MCF 10A (cell line): ENCODE measurements at regions not wholly inside any gene's neighbourhood (a gene's known extent, or its start where the extent isn't known, plus 50 kb on each side); places are given as distances from the start of the nearest gene placed in this dataset.

Experiments
- BruUV-seq: library from RNA; stranded (reverse); fragments of 400-500 nt; replicated peaks from 2 replicates; lab custom pipeline; 2021; lab: Mats Ljungman, UMichigan
- CTCF ChIA-PET: fragments of 300-600 bp; sonication (Branson Sonifier 250); formaldehyde crosslinking; extraction: SDS; loops from one replicate; lab custom pipeline; 2021; ENCODE audit warnings: antibody characterized with exemption, inconsistent platforms; lab: Yijun Ruan, JAX
- POLR2A ChIA-PET: fragments of 300-600, 350-650 bp; sonication (Branson Sonifier 250); formaldehyde crosslinking; extraction: SDS; loops from one replicate; lab custom pipeline; 2020; ENCODE audit warnings: antibody characterized with exemption, inconsistent platforms; lab: Yijun Ruan, JAX
- DNase-seq: peaks from one replicate; pipeline ENCODE4 v3.0.0-alpha.2; 2018; ENCODE audit not compliant: unreplicated experiment
- H3K27ac Mint-ChIP-seq: one replicate; pipeline ENCODE4 v1.8.0; 2022; ENCODE audit warnings: mild to moderate bottlenecking, low read depth, mixed read lengths; ENCODE audit not compliant: unreplicated experiment
- H3K27me3 Mint-ChIP-seq: one replicate; pipeline ENCODE4 v1.8.0; 2022; ENCODE audit warnings: mixed read lengths; ENCODE audit not compliant: insufficient read depth, unreplicated experiment
- H3K36me3 Mint-ChIP-seq: one replicate; pipeline ENCODE4 v1.8.0; 2022; ENCODE audit warnings: mild to moderate bottlenecking, moderate library complexity, mixed read lengths; ENCODE audit not compliant: insufficient read depth, unreplicated experiment
- H3K4me1 Mint-ChIP-seq: one replicate; pipeline ENCODE4 v1.8.0; 2022; ENCODE audit warnings: mixed read lengths; ENCODE audit not compliant: insufficient read depth, unreplicated experiment
- H3K4me3 Mint-ChIP-seq: one replicate; pipeline ENCODE4 v1.8.0; 2022; ENCODE audit warnings: mild to moderate bottlenecking, moderate library complexity, mixed read lengths; ENCODE audit not compliant: unreplicated experiment
- H3K9me3 Mint-ChIP-seq: one replicate; pipeline ENCODE4 v1.8.0; 2022; ENCODE audit warnings: mixed read lengths; ENCODE audit not compliant: unreplicated experiment
- CTCF ChIP-seq: fragments of 200-600 bp; IDR thresholded peaks from one replicate; pipeline ENCODE4 v1.8.0; 2022; ENCODE audit warnings: antibody characterized with exemption, mild to moderate bottlenecking; ENCODE audit not compliant: unreplicated experiment
- intact Hi-C: fragments of 100-400 bp; cut with micrococcal nuclease; formaldehyde crosslinking; loops from 2 replicates; pipeline ENCODE4 v1.14.1; 2022

- Mint-ChIP-seq H3K4me3 (no peak overlapping the region), H3K36me3 (no peaks in the 10 kb centered on the region), H3K9me3 (peaks cover 10% of the 10 kb centered on the region), H3K27ac (no peak overlapping the region), H3K4me1 (no peaks in the 10 kb centered on the region), H3K27me3 (no peaks in the 10 kb centered on the region)
- no TSS peak for BruUV-seq
- TF ChIP-seq CTCF: no peak
- CTCF ChIA-PET: interaction anchor here (0.8 kb wide), 1 partner anchor 19 kb away, joined by 4 read pairs; no protein-coding TSS in a partner anchor
- POLR2A ChIA-PET: no interaction called here
- intact Hi-C loops: no loop called here
- DNase-seq: no peak
These were observed 77.8 kb upstream of the LPP start for GRCh38 chr3:188076176-188076575.

- Mint-ChIP-seq H3K27me3 (no peaks in the 10 kb centered on the region), H3K27ac (no peak overlapping the region), H3K4me3 (no peak overlapping the region), H3K9me3 (peaks cover 10% of the 10 kb centered on the region), H3K4me1 (no peaks in the 10 kb centered on the region), H3K36me3 (no peaks in the 10 kb centered on the region)
- BruUV-seq: no TSS peak
- ChIA-PET POLR2A (interaction anchor here (1.0 kb wide), 1 partner anchor 26 kb away, joined by 4 read pairs; no protein-coding TSS in a partner anchor), CTCF (interaction anchor here (0.8 kb wide), 1 partner anchor 18 kb away, joined by 4 read pairs; no protein-coding TSS in a partner anchor)
- DNase-seq: no peak
- intact Hi-C loops: no loop called here
- TF ChIP-seq CTCF: no peak
These were observed 76.7 kb upstream of the LPP start for GRCh38 chr3:188077160-188077799.

- intact Hi-C loops: no loop called here
- no peak for TF ChIP-seq CTCF
- peaks cover 10% of the 10 kb centered on the region for H3K9me3 Mint-ChIP-seq
- no peak overlapping the region for H3K4me3 Mint-ChIP-seq
- no peaks in the 10 kb centered on the region for H3K27me3 Mint-ChIP-seq
- H3K27ac Mint-ChIP-seq: no peak overlapping the region
- ChIA-PET CTCF (interaction anchor here (0.6 kb wide), 2 partner anchors 192 to 1093 kb away, joined by 3 read pairs; no protein-coding TSS in a partner anchor), POLR2A (interaction anchor here (0.7 to 1.2 kb wide), 2 partner anchors 8 to 251 kb away, joined by 3 read pairs; no protein-coding TSS in a partner anchor)
- BruUV-seq: no TSS peak
- no peak for DNase-seq
- no peaks in the 10 kb centered on the region for H3K4me1 Mint-ChIP-seq
- H3K36me3 Mint-ChIP-seq: no peaks in the 10 kb centered on the region
These were observed 73.9 kb upstream of the LPP start for GRCh38 chr3:188080091-188080490.

GRCh38 chr3:188082031-188082430, 71.9 kb upstream of the LPP start:
- Mint-ChIP-seq H3K4me1 (no peaks in the 10 kb centered on the region), H3K36me3 (no peaks in the 10 kb centered on the region), H3K9me3 (peaks cover 10% of the 10 kb centered on the region), H3K27ac (no peak overlapping the region), H3K4me3 (no peak overlapping the region), H3K27me3 (no peaks in the 10 kb centered on the region)
- POLR2A ChIA-PET: interaction anchor here (0.6 kb wide), 1 partner anchor 339 kb away, joined by 3 read pairs; no protein-coding TSS in a partner anchor
- DNase-seq: no peak
- CTCF ChIA-PET: no interaction called here
- intact Hi-C loops: no loop called here
- BruUV-seq: no TSS peak
- TF ChIP-seq CTCF: no peak
